ENCODE measurements at regions not wholly inside any gene's neighbourhood (a gene's known extent, or its start where the extent isn't known, plus 50 kb on each side); places are given as distances from the start of the nearest gene placed in this dataset.

- TF ChIP-seq CTCF (IDR thresholded peaks at IDR 0.05) (no peak), POLR2A (IDR thresholded peaks at IDR 0.05) (no peak), POLR2AphosphoS5 (IDR thresholded peaks at IDR 0.05) (no peak)
Measured at GRCh38 chr2:53103679-53104078, 663.9 kb upstream of the CHAC2 start.

Measured in suprapubic skin (tissue), 4 donors.